Hematopoietic multipotent progenitor cell treated with erythropoietin and hydrocortisone succinate and interleukin-3 and kit ligand, for 6 days (in vitro differentiated cells): ENCODE measurements at regions not wholly inside any gene's neighbourhood (a gene's known extent, or its start where the extent isn't known, plus 50 kb on each side); places are given as distances from the start of the nearest gene placed in this dataset.
"Not testable (repeated sequence)": the region's sequence is repeated elsewhere in the genome, so short reads cannot be mapped to it uniquely, and the experiment has no call there.

Experiments
- DNase-seq: peaks from one replicate; pipeline ENCODE4 v3.0.0-alpha.2; 2015

DNA sequence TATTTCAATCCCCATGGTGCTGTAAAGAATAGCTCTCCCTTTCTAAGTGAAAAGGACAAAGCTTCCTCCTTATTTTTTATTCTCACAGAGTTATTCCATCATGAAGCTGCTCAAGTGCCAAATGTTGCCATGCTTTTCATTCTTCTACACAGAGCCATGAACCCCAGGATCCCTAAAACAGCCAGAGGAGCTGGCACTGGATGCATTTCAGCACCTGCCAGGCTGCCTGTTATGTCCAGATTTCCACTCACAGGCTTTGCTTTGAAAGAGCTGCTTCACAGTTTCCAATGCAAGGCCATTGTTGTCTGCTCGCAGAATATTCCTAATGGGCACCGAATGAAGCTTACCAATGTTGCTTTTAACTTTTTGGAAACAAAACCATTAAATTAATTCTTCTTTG, 256.2 kb upstream of the NPSR1 start:
- no peak for DNase-seq

DNA sequence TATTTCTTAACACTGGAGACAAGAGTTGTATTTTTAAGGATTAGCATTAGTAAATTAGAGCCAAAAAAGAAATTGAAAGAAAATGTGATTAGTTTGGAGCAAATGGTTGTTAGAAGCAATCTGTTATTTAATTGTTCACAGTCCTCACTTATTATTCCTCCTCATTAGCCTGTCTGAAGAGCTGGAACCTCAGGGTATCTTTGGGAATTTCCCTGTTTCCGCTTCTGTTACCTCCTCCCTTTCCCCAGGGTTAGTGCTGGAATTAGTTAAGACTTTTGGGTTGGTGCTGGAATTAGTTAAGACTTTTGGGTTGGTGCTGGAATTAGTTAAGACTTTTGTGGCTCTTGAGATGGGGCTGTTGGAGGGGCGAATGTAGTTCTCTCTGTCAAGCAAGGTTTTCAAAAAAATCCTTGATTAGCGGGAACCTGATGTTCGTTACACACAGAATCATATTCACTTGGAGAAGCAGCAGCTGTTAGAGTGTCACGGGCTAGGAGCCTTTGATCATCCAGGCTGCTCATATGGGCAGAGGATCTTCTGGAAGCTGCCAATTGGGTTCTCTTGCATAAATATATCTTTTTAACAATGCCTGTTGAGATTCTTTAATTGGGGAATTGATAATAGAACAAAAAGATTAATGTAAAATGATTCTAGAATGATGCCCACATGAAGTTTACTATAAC, 251.0 kb upstream of the NPSR1 start:
- no peak for DNase-seq

DNA sequence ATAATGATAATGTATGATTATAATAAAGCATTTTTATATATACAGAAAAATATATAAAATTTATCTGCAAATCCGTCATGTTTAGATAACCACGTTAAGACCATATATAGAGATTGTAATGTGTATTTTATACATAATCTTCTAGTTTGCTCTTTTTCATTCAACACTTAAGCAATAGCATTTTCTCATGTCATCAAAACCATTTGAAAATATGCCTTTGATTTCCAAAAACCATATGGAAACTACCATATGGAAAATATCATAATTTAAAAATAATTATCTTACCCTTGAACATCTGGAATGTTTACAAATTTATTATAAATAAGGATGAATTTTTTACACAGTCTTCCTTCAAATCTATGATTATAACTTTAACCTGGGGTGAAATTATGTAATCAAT, 250.4 kb upstream of the NPSR1 start:
- no peak for DNase-seq

DNA sequence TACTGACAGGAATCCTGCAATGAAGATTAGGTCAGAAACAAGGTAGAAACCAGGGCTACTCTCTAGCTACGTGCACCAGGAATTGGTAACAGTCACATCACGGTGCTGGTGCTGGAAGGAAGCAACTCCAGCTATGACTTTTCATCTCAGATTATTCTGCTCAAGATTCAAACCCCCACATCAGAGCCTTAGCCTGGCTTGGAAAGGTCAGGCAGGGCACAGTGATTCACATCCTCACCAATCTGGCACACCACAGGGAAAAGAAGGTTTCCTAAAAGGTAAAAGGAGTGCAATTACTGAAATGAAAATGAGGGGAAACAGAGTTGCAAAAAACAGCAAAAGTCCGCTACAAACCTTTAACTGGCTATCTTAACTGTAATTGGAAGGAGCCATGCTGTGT, 240.2 kb upstream of the NPSR1 start:
- DNase-seq = no peak

DNA sequence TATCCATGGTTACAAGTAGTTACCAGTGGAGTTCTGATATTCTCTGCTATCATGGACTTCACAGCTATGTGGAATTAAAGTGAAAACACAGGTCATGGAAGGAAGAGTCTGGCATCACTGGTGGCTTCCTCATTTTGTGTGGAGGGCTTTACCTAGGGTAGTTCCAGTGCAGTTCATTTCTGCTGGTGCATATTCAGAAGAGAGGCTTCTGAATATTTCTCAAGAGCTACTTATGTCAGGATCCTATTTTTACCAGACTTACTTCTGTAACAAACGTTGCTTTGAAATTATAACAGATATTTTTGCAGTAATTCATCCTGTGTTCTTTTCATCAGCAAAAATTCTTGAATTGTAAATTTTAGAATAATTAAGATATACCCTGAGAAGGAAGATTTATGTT, 236.5 kb upstream of the NPSR1 start:
- DNase-seq = no peak

DNA sequence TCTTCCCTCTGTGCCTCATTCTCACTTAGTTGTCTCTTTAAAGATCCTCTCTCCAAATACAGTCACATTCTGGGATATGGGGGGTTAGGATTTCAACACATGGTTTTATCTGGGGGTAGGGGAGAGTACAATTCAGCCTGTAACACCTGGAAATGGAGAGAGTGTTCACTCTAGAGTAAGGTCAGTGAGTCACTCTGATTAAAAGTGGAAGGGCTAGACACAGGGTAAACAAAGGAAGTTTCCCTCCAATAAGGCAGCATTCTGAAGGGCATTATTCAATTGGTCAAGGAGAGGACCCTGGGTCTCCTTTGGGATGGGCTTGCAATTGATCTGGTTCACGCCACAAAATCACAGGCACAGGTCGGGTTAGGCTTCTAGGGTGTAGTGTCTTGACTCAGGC, 232.8 kb upstream of the NPSR1 start:
- DNase-seq = no peak

DNA sequence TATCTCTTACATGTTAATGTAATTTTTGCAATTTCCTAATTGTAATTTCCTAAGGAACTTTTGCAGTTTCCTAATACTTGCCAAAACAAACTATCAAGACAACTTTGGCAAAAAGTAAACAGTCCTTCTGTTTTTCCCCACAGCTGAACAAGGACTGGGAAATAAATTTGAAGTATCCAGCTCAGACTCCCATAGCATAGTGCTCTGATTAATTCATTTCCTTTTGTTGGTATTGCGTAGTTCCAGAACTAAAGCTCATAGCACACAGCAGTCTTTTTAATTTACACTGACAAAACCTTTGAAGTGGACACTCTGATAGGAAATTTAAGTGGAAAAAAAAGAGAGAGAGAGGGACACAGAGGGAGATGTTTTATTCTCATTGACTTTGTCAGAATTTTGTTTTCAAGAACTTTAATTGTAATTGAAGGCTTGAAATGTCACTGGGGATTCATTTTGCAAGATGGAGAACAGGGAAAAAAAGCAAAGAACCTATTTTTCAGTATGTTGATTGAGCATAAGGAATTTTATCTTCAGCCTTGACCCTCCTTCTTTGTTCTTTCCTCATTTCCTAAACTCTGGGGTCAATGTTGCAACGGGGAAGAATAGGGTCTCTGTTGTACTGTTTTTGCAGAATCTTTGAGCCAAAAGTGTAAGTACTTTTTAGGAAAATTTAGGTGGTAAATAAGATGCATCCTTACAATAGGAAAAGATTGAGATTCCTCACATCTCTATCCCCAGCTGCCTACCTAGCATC, 232.2 kb upstream of the NPSR1 start:
- DNase-seq = no peak

DNA sequence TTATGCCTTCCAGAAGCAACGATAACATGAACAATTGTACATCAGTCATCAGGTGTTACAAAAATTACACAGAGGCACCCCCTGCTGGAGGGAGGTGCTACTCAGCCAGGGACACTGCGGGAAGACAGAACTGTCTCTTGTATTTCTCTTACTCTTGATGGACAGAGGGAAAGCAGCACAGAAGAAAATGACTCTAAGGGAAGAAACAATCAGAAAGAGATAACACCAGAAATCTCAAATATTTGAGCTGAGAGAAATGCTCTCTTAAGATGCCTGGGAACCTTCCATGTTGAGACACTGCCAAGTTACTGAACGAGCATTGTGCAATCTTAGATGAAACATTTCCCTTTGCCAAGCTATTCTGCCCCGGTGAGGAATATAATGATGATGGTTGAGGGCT, 227.6 kb upstream of the NPSR1 start:
- DNase-seq = no peak

DNA sequence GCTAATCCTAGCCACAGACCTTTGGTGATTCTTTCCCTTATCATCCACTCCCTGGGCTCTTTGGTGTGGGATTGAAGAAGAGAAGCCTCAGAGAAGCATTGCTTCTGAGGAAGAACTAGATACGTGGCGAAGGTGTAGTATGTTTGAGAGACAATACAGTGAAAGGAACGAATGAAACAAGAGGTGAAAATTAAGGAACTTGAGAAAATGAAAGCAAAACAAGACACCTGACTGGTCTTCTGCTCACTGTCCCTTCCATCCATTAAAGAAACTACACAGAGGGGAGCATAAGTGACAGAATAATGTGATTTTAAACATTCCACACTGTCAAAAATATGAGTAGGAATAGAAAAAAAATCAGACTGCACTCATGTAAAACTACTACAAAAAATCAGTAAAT, 219.6 kb upstream of the NPSR1 start:
- no peak for DNase-seq

DNA sequence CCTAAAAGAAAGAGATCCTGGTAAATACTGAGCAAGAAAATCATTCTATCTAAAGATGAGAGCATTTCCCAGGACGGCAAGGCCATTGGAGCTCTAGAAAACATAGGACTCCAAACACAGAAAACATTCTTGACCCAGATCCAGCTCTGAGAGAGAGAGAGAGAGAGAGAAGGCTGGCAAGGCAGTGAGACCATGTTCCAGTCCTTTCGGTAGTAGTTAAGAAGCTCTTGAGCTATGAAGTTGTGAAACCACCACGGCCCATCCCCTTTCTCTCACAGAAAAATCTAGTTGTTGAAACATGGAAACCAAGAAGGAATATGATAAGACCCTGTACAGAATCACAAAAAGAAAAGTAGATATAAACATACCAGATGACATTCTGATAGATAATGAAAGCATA, 212.4 kb upstream of the NPSR1 start:
- no peak for DNase-seq

DNA sequence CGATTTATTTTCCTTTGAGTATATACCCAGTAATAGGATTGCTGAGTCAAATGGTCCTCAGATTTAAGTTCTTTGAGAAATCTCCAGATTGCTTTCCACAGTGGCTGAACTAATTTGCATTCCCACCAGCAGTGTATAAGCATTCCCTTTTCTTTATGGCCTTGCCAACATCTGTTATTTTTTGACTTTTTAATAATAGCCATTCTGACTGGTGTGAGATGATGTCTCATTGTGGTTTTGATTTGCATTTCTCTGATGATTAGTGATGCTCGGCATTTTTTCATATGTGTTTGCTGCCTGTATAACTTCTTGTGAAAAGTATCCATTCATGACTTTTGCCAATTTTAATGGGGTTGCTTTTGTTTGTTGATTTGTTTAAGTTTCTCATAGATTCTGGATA, 209.5 kb upstream of the NPSR1 start:
- DNase-seq = not testable (repeated sequence)

DNA sequence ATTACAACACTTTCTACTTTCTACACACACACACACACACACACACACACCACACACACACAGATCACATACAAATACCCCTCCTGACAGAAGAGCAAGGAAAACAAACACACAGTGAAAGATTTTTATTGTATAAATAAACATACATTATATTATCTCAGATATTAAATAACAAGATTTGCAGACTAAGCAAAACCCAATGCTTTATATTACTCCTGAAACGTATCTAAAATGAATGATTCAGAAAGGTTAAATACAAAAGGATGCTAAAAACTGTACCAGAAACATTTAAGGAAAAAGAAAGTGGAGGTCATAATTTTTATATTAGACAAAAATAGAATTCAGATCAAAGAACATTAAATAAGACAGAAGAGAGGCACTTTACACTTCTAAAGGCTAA, 208.3 kb upstream of the NPSR1 start:
- no peak for DNase-seq

DNA sequence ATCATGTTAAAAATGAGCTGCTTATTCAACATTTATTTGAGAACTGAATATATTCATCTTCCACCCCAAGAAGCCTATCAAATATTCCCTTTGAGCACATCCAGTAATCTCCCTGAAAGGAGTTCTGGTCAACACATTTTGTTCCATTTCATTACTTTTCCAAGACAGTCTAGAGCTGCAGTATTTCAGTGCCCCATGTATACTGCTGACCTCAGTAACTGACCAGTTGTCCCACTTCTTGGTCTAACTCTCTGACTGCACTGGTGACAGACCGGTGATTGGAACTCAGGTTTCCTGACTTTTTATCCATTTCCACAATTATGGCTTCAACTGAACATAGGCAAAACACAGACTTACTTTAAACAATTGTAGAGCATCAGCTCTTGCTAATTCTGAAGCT, 206.8 kb upstream of the NPSR1 start:
- DNase-seq = no peak

DNA sequence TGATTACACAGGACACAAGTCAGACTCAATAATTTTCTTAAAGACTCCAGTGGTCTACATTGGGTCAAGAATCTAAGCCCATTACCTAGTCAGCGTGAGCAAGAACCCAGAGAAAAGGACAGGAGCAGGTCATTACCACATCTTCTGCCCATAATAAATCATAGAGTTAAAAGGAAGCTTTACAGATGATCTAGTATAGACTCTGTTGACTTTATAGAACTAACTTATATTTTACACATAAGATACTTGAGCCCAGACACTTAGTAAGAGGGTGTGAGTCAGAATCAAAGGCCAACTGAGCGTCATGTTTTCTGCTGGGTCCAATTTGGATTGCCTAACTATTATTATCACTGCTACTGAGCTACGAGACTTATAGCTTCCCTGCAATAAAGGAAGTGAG, 206.1 kb upstream of the NPSR1 start:
- DNase-seq = no peak

DNA sequence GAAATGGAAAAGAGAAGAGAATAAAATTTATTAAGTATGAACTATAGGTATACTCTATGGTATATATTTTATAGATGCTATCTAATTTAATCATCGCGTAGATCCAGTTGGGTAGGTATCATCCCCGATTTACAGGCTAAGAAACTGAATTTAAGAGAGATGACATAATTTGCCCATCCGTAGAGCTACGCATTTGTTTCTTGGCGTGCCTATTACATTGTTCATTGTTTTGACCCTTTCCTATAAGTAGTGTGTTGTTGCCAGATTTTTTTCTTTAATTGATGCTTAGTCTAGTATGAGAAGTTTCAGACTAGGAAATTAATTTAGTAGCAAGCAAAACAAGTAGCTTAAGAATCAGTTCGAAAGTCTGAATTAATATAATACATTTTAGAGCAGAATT, 205.7 kb upstream of the NPSR1 start:
- DNase-seq = no peak

DNA sequence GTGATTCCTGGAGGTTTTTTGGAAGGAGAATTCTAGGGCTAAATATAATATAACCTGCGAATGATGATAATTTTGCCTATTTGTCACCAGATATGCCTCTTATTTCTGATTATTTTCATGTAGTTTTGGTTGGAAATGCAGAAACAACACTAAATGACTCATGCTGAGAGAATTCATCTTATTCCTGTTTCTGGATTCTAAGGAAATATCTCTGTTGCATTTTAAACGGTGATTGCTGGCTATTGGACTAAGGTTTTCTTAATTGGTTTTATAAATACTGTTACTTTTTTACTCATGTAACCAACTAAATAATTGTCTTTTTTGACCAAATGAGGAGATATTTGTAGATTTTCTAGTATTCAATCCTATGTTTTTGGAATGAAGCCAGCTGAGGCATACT, 204.9 kb upstream of the NPSR1 start:
- DNase-seq = no peak

DNA sequence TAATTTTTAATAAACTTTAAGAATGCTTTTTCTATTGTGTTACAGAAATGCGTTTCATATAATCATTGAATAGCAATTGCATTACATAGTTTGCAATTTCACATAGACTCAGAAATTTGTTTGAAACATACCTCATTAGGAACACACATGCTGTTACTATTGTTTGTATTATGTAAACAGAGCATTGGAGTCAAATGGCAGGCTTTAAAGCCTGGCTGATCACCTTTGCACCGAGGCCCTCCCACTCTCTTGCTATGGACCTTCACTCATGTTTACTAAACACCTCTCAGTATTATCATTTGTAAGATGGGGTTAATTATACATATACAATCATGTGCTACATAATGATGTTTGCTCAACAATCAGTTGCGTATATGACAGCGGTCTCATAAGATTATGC, 203.6 kb upstream of the NPSR1 start:
- DNase-seq = no peak

DNA sequence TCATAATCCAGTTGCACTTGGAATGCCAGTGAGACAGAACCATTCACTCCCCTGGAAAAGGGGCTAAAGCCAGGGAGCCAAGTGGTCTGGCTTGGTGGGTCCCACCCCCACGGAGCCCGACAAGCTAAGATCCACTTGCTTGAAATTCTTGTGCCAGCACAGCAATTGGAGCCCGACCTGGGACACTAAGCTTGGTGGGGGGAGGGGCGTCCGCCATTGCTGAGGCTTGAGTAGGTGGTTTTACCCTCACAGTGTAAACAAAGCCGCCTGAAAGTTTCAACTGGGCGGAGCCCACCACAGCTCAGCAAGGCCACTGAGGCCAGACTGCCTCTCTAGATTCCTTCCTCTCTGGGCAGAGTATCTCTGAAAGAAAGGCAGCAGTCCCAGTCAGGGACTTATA, 200.7 kb upstream of the NPSR1 start:
- no peak for DNase-seq

DNA sequence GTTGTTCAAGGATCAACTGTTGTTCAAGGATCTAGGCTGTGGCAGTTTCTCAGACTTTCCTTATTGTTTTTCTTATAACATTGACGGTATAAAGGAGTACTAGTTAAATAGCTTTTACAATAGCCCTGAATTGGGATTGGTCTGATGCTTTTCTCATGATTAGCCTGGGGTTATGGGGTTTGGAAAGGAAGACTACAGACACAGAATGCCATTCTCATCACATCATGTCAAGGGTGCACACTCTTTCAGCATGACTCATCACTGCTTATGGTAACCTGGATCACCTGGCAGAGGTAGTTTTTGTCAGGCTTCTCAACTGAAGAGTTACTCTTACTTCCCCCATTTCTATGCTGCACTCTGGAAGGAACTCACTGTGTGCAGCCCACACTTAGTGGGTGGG, 194.2 kb upstream of the NPSR1 start:
- DNase-seq = no peak

DNA sequence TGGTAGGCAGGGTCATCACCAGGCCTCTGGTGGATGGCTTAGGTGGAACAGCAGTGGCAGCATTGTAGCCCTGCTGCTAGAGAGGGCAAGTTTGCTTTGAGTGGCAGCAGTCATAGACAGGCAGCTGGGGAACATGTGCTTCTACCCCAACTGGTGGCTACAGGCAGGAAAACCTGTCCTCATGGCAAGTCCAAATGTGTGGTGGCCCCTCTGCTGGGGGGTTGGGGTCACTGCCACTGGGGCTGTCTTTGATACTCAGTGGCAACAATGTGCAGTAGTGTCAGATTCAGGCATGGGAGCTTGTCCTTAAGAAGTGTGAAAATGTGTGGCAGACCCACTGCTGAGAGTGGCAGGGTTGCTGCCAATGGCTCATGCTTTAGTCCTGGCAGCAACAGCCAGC, 186.2 kb upstream of the NPSR1 start:
- DNase-seq = no peak

DNA sequence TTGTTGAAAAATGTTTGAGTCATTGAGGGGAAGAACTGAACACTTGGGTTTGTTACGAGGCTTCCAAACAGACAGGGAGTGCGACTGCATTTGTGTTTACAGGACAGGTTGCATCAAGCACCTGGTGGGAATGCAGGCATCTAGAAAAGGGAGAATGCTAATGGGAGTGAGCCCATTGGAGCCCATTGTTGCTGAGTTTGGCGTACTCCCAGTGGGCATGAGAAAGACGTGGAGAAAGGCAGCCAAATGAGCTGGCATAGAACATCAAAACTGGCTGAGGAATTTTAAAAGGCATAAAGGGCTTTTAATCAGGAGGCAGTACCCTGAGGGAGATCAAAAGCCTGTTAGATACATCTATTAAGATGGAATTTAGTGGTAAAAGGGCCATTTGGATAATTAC, 171.6 kb upstream of the NPSR1 start:
- DNase-seq = no peak

DNA sequence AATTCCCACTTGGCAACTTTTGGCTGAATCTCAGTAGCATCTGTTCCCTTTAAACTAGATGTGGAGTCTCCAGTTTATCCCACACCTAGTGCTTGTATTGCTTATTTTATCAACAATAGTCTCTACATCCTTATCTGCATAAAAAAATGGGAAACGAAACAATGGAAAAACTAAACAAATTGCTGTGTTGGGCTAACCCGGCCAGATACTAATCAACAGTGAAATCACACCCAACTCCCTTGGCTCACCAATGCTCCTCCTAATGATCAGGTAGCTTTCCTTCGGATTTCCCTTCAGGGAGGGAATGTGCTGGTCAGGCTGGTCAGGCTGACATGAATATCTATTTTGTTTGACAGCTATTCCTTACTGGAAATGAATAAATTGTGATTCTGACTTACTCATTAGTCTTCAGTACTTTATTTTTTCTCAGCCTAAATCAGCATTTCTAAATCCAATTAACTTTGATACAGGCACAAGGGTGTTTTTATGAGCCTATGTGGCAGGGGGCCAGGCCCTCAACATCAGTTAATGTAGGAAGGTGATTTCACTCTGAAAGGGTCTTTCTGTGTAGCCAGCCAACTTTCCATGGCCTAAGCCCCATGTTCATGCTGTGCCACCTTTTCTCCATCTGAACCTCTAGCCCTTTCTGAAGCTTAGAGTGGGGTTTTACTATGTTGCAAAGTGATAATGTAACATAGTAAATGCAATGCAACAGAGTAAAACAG, 170.5 kb upstream of the NPSR1 start:
- no peak for DNase-seq

DNA sequence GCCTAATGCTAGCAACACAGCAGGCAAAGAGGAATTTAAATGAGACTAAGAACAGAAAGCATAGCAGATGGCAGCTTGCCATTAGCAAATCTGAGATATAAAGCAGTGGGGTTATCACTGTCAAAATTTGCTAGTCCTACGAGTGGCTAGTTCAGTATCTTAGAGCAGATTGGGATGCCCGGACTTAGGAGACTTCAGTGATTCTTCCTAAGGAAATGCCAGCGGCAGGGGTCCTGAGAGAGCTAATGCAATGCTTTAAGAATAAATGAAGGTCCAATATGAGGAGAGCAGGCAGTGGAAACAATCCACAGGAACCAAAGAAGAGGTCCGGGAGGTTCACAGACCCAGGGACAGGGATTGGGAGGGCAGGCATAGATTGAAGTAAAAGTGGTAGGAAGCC, 169.3 kb upstream of the NPSR1 start:
- no peak for DNase-seq

DNA sequence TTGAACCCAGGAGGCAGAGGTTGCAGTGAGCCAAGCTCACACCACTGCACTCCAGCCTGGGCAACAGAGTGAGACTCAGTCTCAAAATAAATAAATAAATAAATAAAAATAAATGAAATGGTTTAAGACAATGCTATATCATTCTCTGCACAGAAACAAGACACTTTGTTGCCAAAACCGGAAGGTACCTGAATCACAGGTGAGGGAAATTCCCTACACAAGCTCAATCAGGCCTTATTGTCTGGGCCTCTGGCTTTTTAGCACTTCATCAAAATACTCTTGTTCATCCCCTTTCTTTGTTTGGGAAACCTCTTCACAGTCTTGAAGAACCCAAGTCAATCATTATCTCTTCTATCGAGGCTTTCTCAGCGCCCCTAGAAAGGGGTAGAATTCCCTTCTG, 166.1 kb upstream of the NPSR1 start:
- no peak for DNase-seq
